ENCODE measurements at regions not wholly inside any gene's neighbourhood (a gene's known extent, or its start where the extent isn't known, plus 50 kb on each side); places are given as distances from the start of the nearest gene placed in this dataset.

DNA sequence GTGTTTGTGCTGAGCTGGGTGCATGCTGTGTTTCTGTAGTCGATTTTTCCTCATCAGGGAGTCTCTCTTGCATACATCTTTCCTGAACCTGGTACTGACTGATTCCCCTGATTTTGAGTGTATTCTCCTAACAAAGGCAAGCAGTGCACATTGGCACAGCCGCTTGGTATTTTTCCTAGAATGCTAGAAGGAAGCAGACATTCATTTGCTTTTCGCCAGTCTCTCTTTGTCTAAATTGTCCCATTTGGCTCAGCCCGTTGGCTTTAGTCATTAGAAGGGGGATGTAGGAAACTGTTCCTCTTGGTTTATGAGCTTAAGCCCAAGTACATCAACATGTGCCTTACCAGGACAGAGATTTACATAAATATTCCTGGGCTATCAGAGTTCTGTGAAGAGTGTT lies 266.1 kb upstream of the TMTC4 start (continued):
- TF ChIP-seq, protein P1, sequence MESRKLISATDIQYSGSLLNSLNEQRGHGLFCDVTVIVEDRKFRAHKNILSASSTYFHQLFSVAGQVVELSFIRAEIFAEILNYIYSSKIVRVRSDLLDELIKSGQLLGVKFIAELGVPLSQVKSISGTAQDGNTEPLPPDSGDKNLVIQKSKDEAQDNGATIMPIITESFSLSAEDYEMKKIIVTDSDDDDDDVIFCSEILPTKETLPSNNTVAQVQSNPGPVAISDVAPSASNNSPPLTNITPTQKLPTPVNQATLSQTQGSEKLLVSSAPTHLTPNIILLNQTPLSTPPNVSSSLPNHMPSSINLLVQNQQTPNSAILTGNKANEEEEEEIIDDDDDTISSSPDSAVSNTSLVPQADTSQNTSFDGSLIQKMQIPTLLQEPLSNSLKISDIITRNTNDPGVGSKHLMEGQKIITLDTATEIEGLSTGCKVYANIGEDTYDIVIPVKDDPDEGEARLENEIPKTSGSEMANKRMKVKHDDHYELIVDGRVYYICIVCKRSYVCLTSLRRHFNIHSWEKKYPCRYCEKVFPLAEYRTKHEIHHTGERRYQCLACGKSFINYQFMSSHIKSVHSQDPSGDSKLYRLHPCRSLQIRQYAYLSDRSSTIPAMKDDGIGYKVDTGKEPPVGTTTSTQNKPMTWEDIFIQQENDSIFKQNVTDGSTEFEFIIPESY (IDR thresholded peaks at IDR 0.05): no peak
- TF ChIP-seq RAD21 (IDR thresholded peaks at IDR 0.05): no peak

DNA sequence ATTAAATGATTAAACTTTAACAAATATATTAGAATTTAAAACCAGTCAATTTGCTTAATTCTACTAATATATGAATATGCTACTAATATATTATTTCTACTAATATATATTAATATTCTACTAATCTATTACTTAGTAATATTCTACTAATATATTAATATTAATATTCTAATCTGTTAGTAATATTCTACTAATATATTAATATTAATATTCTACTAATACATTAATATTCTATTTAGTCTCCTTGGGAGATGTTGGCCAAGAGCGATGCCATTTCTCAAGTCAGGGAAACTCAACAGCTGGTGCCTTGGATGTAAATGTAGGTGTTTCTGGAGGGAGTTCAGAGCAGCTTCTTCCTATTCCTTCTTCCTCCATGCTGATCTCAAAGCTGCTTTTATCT lies 259.2 kb upstream of the TMTC4 start:
- no peak for TF ChIP-seq EGR1 (IDR thresholded peaks at IDR 0.05; ENCODE audit: low read depth in 2 of 2)
- TF ChIP-seq, protein P1 (IDR thresholded peaks at IDR 0.05): no peak
- TF ChIP-seq, protein P2, sequence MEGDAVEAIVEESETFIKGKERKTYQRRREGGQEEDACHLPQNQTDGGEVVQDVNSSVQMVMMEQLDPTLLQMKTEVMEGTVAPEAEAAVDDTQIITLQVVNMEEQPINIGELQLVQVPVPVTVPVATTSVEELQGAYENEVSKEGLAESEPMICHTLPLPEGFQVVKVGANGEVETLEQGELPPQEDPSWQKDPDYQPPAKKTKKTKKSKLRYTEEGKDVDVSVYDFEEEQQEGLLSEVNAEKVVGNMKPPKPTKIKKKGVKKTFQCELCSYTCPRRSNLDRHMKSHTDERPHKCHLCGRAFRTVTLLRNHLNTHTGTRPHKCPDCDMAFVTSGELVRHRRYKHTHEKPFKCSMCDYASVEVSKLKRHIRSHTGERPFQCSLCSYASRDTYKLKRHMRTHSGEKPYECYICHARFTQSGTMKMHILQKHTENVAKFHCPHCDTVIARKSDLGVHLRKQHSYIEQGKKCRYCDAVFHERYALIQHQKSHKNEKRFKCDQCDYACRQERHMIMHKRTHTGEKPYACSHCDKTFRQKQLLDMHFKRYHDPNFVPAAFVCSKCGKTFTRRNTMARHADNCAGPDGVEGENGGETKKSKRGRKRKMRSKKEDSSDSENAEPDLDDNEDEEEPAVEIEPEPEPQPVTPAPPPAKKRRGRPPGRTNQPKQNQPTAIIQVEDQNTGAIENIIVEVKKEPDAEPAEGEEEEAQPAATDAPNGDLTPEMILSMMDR (IDR thresholded peaks at IDR 0.05; ENCODE audit: low read depth, low read length, missing input control): no peak
- no peak for TF ChIP-seq RXRA (IDR thresholded peaks at IDR 0.05)
- TF ChIP-seq GABPA (IDR thresholded peaks at IDR 0.05 in 1 of 2, conservative IDR thresholded peaks at IDR 0.05 in 1 of 2): no peak
- TF ChIP-seq RAD21 (IDR thresholded peaks at IDR 0.05): no peak
- no peak for TF ChIP-seq SP1 (IDR thresholded peaks at IDR 0.05)
- no peak for TF ChIP-seq YY1 (IDR thresholded peaks at IDR 0.05)
- TF ChIP-seq NR2F2 (IDR thresholded peaks at IDR 0.05): no peak
- TF ChIP-seq, protein P3, sequence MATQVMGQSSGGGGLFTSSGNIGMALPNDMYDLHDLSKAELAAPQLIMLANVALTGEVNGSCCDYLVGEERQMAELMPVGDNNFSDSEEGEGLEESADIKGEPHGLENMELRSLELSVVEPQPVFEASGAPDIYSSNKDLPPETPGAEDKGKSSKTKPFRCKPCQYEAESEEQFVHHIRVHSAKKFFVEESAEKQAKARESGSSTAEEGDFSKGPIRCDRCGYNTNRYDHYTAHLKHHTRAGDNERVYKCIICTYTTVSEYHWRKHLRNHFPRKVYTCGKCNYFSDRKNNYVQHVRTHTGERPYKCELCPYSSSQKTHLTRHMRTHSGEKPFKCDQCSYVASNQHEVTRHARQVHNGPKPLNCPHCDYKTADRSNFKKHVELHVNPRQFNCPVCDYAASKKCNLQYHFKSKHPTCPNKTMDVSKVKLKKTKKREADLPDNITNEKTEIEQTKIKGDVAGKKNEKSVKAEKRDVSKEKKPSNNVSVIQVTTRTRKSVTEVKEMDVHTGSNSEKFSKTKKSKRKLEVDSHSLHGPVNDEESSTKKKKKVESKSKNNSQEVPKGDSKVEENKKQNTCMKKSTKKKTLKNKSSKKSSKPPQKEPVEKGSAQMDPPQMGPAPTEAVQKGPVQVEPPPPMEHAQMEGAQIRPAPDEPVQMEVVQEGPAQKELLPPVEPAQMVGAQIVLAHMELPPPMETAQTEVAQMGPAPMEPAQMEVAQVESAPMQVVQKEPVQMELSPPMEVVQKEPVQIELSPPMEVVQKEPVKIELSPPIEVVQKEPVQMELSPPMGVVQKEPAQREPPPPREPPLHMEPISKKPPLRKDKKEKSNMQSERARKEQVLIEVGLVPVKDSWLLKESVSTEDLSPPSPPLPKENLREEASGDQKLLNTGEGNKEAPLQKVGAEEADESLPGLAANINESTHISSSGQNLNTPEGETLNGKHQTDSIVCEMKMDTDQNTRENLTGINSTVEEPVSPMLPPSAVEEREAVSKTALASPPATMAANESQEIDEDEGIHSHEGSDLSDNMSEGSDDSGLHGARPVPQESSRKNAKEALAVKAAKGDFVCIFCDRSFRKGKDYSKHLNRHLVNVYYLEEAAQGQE (IDR thresholded peaks at IDR 0.05): no peak
- no peak for TF ChIP-seq FOXA2 (IDR thresholded peaks at IDR 0.05)
- TF ChIP-seq JUND (IDR thresholded peaks at IDR 0.05): no peak
- TF ChIP-seq HNF4A (conservative IDR thresholded peaks at IDR 0.05): no peak
- no peak for TF ChIP-seq HNF4G (IDR thresholded peaks at IDR 0.05)
- no peak for TF ChIP-seq FOXA1 (IDR thresholded peaks at IDR 0.05)
- TF ChIP-seq, protein P4, sequence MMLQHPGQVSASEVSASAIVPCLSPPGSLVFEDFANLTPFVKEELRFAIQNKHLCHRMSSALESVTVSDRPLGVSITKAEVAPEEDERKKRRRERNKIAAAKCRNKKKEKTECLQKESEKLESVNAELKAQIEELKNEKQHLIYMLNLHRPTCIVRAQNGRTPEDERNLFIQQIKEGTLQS (IDR thresholded peaks at IDR 0.05): no peak
- TF ChIP-seq, protein P5, sequence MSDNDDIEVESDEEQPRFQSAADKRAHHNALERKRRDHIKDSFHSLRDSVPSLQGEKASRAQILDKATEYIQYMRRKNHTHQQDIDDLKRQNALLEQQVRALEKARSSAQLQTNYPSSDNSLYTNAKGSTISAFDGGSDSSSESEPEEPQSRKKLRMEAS (IDR thresholded peaks at IDR 0.05): no peak
- no peak for TF ChIP-seq TAF1 (conservative IDR thresholded peaks at IDR 0.05)
- no peak overlapping the region for H3K9ac ChIP-seq (ENCODE audit: low read depth in 1 of 2, low read length in 2 of 2)
- no peak overlapping the region for H3K27ac ChIP-seq (ENCODE audit: low read depth in 1 of 2, low read length in 2 of 2)
- DNase-seq (ENCODE audit: low spot score): no peak
- no peaks in the 10 kb centered on the region for H3K4me1 ChIP-seq (ENCODE audit: control insufficient read depth in 4 of 4, insufficient read depth in 4 of 4, low read length in 3 of 4)
- WGBS: 96% methylated on average over 1 of the region's 1 CpG
- no peaks in the 10 kb centered on the region for H3K9me3 ChIP-seq (ENCODE audit: control insufficient read depth in 4 of 4, low read length in 3 of 4)
- H3K4me3 ChIP-seq (ENCODE audit: low read depth in 1 of 3, low read length in 3 of 3): no peak overlapping the region
- no peaks in the 10 kb centered on the region for H3K36me3 ChIP-seq (ENCODE audit: control insufficient read depth in 4 of 4, insufficient read depth in 3 of 4, low read depth in 1 of 4, low read length in 3 of 4)
- H3K27me3 ChIP-seq (ENCODE audit: control insufficient read depth in 4 of 4, insufficient read depth in 4 of 4, low read length in 3 of 4): peaks cover 0 to 6% (median 0%) of the 10 kb centered on the region in 4 donors

All from liver (tissue), 8 donors.